ENCODE measurements at regions not wholly inside any gene's neighbourhood (a gene's known extent, or its start where the extent isn't known, plus 50 kb on each side); places are given as distances from the start of the nearest gene placed in this dataset.

- Histone ChIP-seq H3K27me3 (no peaks in the 10 kb centered on the region), H3K27ac (peak overlapping the region; percentile 11 to 28), H3K4me1 (peaks cover 0 to 26% of the 10 kb centered on the region in 2 donors), H3K4me3 (no peak overlapping the region), H3K36me3 (no peaks in the 10 kb centered on the region), H3K9me3 (no peaks in the 10 kb centered on the region)
- no peak for TF ChIP-seq CTCF (IDR thresholded peaks at IDR 0.05)
- DNase-seq (ENCODE audit: low spot score): no peak
Observed at GRCh38 chr1:116855773-116856201, 53.9 kb upstream of the PTGFRN start.

- no peak for TF ChIP-seq CTCF (IDR thresholded peaks at IDR 0.05)
- H3K27ac ChIP-seq: no peak overlapping the region
- peaks cover 0 to 26% of the 10 kb centered on the region in 2 donors for H3K4me1 ChIP-seq
- H3K27me3 ChIP-seq: no peaks in the 10 kb centered on the region
- no peak for DNase-seq (ENCODE audit: low spot score)
- no peak overlapping the region for H3K4me3 ChIP-seq
- H3K36me3 ChIP-seq: no peaks in the 10 kb centered on the region
- no peaks in the 10 kb centered on the region for H3K9me3 ChIP-seq
Observed at GRCh38 chr1:116856312-116856711, 53.4 kb upstream of the PTGFRN start.

GRCh38 chr1:116857092-116857491 is 52.6 kb upstream of the PTGFRN start:
- TF ChIP-seq CTCF (IDR thresholded peaks at IDR 0.05): no peak
- Histone ChIP-seq H3K36me3 (no peaks in the 10 kb centered on the region), H3K9me3 (no peaks in the 10 kb centered on the region), H3K27me3 (no peaks in the 10 kb centered on the region), H3K4me3 (no peak overlapping the region), H3K4me1 (peaks cover 0 to 26% of the 10 kb centered on the region in 2 donors), H3K27ac (no peak overlapping the region)
- DNase-seq (ENCODE audit: low spot score): no peak

Measured in right atrium auricular region (tissue), 2 donors.